Tongue (tissue), 1 donor: ENCODE measurements at regions not wholly inside any gene's neighbourhood (a gene's known extent, or its start where the extent isn't known, plus 50 kb on each side); places are given as distances from the start of the nearest gene placed in this dataset.

ENCODE experiments used
- DNase-seq: peaks from one replicate; pipeline ENCODE4 v3.0.0-alpha.2; 2015

- peak; percentile 68 for DNase-seq
These were observed 806.4 kb upstream of the FANCL start for GRCh38 chr2:59047373-59047995.

- DNase-seq = no peak
These were observed 805.6 kb upstream of the FANCL start for GRCh38 chr2:59046401-59047372.

GRCh38 chr2:59044736-59045135, 803.6 kb upstream of the FANCL start:
- DNase-seq = no peak

- no peak for DNase-seq
These were observed 800.0 kb upstream of the FANCL start for GRCh38 chr2:59041139-59041538.

- no peak for DNase-seq
These were observed 793.7 kb upstream of the FANCL start for GRCh38 chr2:59034837-59035236.

- no peak for DNase-seq
These were observed 793.0 kb upstream of the FANCL start for GRCh38 chr2:59034106-59034505.

- DNase-seq = no peak
These were observed 792.5 kb upstream of the FANCL start for GRCh38 chr2:59033661-59034060.

GRCh38 chr2:59032499-59032898, 791.4 kb upstream of the FANCL start:
- DNase-seq = peak; percentile 24

- DNase-seq = peak; percentile 68
These were observed 787.9 kb upstream of the FANCL start for GRCh38 chr2:59029058-59029457.

- DNase-seq = no peak
These were observed 786.2 kb upstream of the FANCL start for GRCh38 chr2:59027320-59027719.

- DNase-seq = peak; percentile 67
These were observed 784.1 kb upstream of the FANCL start for GRCh38 chr2:59025157-59025757.

- no peak for DNase-seq
These were observed 780.7 kb upstream of the FANCL start for GRCh38 chr2:59021786-59022185.

- peak; percentile 14 for DNase-seq
These were observed 778.5 kb upstream of the FANCL start for GRCh38 chr2:59019566-59020159.

- no peak for DNase-seq
These were observed 777.6 kb upstream of the FANCL start for GRCh38 chr2:59018737-59019136.

GRCh38 chr2:59015027-59015426, 773.9 kb upstream of the FANCL start:
- no peak for DNase-seq

GRCh38 chr2:59012971-59013370, 771.8 kb upstream of the FANCL start:
- DNase-seq = no peak

GRCh38 chr2:59012234-59012633, 771.1 kb upstream of the FANCL start:
- DNase-seq = no peak

GRCh38 chr2:59008950-59009349, 767.8 kb upstream of the FANCL start:
- no peak for DNase-seq

GRCh38 chr2:59005836-59006615, 764.9 kb upstream of the FANCL start:
- DNase-seq = no peak

GRCh38 chr2:59004621-59005020, 763.5 kb upstream of the FANCL start:
- DNase-seq = no peak

GRCh38 chr2:59000796-59001195, 759.7 kb upstream of the FANCL start:
- DNase-seq = no peak
